A673 (cell line): ENCODE measurements at regions not wholly inside any gene's neighbourhood (a gene's known extent, or its start where the extent isn't known, plus 50 kb on each side); places are given as distances from the start of the nearest gene placed in this dataset.

Experiments used
- BruUV-seq: library from RNA; stranded (reverse); fragments of 400-500 nt; replicated peaks from 2 replicates; lab custom pipeline; 2021; lab: Mats Ljungman, UMichigan
- CTCF ChIA-PET: fragments of 300-600 bp; sonication (Branson Sonifier 250); formaldehyde crosslinking; loops from one replicate; lab custom pipeline; 2022; ENCODE audit warnings: antibody characterized with exemption; lab: Charles Lee
- POLR2A ChIA-PET: fragments of 300-600 bp; sonication (Branson Sonifier 250); formaldehyde crosslinking; loops from one replicate; lab custom pipeline; 2022; ENCODE audit warnings: antibody characterized with exemption; ENCODE audit not compliant: low non-redundant PET; lab: Charles Lee
- DNase-seq: peaks from one replicate; pipeline ENCODE4 v3.0.0-alpha.2; 2015; ENCODE audit warnings: low spot score
- H3K27ac ChIP-seq: fragments of 200-600 bp; sonication (generic); 2 replicates; pipeline ENCODE4 v1.5.1; 2016; ENCODE audit warnings: mixed run types, low read depth, mild to moderate bottlenecking, mixed read lengths, antibody characterized with exemption, low read length; ENCODE audit not compliant: poor library complexity, severe bottlenecking
- H3K27me3 ChIP-seq: fragments of 200-600 bp; sonication (generic); replicated peaks from 2 replicates; pipeline ENCODE4 v1.6.1; 2017; ENCODE audit warnings: mixed run types, low read depth, mild to moderate bottlenecking, mixed read lengths, antibody characterized with exemption, low read length; ENCODE audit not compliant: insufficient read depth, poor library complexity
- H3K36me3 ChIP-seq: fragments of 200-600 bp; sonication (generic); 2 replicates; pipeline ENCODE4 v1.6.1; 2016; ENCODE audit warnings: mixed run types, mild to moderate bottlenecking, mixed read lengths, antibody characterized with exemption, low read length; ENCODE audit not compliant: insufficient read depth, poor library complexity, severe bottlenecking
- H3K4me1 ChIP-seq: fragments of 200-600 bp; sonication (generic); 2 replicates; pipeline ENCODE4 v1.6.1; 2017; ENCODE audit warnings: mixed run types, mild to moderate bottlenecking, mixed read lengths, antibody characterized with exemption, low read length; ENCODE audit not compliant: insufficient read depth, poor library complexity, severe bottlenecking
- H3K4me3 ChIP-seq: fragments of 200-600 bp; sonication (generic); 2 replicates; pipeline ENCODE4 v1.5.1; 2016; ENCODE audit warnings: low read depth, mixed run types, mild to moderate bottlenecking, mixed read lengths, low read length; ENCODE audit not compliant: poor library complexity, severe bottlenecking
- H3K9me3 ChIP-seq: fragments of 200-600 bp; sonication (generic); 2 replicates; pipeline ENCODE4 v1.6.1; 2016; ENCODE audit warnings: mixed run types, low read depth, mild to moderate bottlenecking, mixed read lengths, antibody characterized with exemption, low read length; ENCODE audit not compliant: poor library complexity, severe bottlenecking
- EZH2 ChIP-seq: fragments of 200-600 bp; sonication (generic); IDR thresholded peaks from 2 replicates; pipeline ENCODE4 v1.6.1; 2017; ENCODE audit warnings: borderline replicate concordance, low read depth, mild to moderate bottlenecking, mixed read lengths, antibody characterized with exemption, low read length; ENCODE audit not compliant: poor library complexity, severe bottlenecking
- intact Hi-C: fragments of 100-400 bp; cut with micrococcal nuclease; formaldehyde crosslinking; loops from one replicate; pipeline ENCODE4 v1.10.0; 2022; ENCODE audit not compliant: unreplicated experiment
- TF ChIP-seq, protein P1 (sequence below): fragments of 300-800, 200-600 bp; sonication (generic); conservative IDR thresholded peaks from 2 replicates; pipeline ENCODE4 v1.5.1; 2017; ENCODE audit warnings: low read depth, mild to moderate bottlenecking, antibody characterized with exemption, low read length, moderate library complexity, mixed read lengths

DNA sequence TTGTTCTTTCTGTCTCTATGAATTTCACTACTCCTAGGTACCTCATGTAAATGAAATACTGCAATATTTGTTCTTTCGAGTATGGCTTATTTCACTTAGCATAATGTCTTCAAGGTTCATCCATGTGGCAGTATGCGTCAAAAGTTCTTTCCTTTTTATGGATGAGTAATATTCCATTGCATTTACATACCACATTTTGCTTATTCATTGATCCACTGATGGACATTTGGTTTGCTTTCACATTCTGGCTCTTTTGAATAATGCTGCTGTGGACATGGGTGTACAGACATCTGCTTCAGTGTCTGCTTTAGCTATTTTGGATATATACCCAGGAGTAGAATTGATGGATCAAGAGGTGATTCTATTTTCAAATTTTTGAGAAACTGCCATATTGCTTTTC lies 144.2 kb upstream of the PAPPA start:
- no peak for DNase-seq
- H3K9me3 ChIP-seq: no peaks in the 10 kb centered on the region
- no peaks in the 10 kb centered on the region for H3K4me1 ChIP-seq
- H3K4me3 ChIP-seq: no peak overlapping the region
- intact Hi-C loops: no loop called here
- ChIA-PET POLR2A (no interaction called here), CTCF (no interaction called here)
- H3K27me3 ChIP-seq: no peaks in the 10 kb centered on the region
- H3K27ac ChIP-seq: no peak overlapping the region
- H3K36me3 ChIP-seq: no peaks in the 10 kb centered on the region
- no TSS peak for BruUV-seq
- TF ChIP-seq EZH2: no peak
- TF ChIP-seq, protein P1, sequence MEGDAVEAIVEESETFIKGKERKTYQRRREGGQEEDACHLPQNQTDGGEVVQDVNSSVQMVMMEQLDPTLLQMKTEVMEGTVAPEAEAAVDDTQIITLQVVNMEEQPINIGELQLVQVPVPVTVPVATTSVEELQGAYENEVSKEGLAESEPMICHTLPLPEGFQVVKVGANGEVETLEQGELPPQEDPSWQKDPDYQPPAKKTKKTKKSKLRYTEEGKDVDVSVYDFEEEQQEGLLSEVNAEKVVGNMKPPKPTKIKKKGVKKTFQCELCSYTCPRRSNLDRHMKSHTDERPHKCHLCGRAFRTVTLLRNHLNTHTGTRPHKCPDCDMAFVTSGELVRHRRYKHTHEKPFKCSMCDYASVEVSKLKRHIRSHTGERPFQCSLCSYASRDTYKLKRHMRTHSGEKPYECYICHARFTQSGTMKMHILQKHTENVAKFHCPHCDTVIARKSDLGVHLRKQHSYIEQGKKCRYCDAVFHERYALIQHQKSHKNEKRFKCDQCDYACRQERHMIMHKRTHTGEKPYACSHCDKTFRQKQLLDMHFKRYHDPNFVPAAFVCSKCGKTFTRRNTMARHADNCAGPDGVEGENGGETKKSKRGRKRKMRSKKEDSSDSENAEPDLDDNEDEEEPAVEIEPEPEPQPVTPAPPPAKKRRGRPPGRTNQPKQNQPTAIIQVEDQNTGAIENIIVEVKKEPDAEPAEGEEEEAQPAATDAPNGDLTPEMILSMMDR: no peak

DNA sequence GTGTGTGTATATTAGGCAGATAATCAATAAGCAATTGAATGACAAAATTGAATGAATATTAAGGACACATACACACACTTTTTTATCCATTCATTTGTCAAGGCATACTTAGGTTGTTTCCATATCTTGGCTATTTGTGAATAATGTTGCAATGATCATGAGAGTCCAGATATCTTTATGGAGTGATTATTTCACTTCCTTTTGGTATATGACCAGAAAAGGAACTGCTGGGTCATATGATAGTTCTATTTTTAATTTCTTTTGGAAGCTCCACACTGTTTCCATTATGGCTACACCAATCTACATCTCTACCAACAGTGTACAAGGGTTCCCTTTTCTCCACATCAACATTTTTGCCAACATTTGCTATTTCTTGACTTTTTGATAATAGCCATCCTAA lies 137.7 kb upstream of the PAPPA start:
- H3K36me3 ChIP-seq: no peaks in the 10 kb centered on the region
- TF ChIP-seq, protein P1: no peak
- TF ChIP-seq EZH2: no peak
- intact Hi-C loops: no loop called here
- H3K4me1 ChIP-seq: peaks cover 10% of the 10 kb centered on the region
- no peak overlapping the region for H3K27ac ChIP-seq
- no TSS peak for BruUV-seq
- CTCF ChIA-PET: no interaction called here
- H3K4me3 ChIP-seq: no peak overlapping the region
- no peak for DNase-seq
- POLR2A ChIA-PET: no interaction called here
- no peaks in the 10 kb centered on the region for H3K27me3 ChIP-seq
- no peaks in the 10 kb centered on the region for H3K9me3 ChIP-seq

- no peak for TF ChIP-seq EZH2
- H3K27ac ChIP-seq: no peak overlapping the region
- no peak for DNase-seq
- ChIA-PET POLR2A (no interaction called here), CTCF (no interaction called here)
- intact Hi-C loops: no loop called here
- no peaks in the 10 kb centered on the region for H3K9me3 ChIP-seq
- H3K27me3 ChIP-seq: no peaks in the 10 kb centered on the region
- H3K4me3 ChIP-seq: no peak overlapping the region
- no TSS peak for BruUV-seq
- H3K4me1 ChIP-seq: peaks cover 10% of the 10 kb centered on the region
- H3K36me3 ChIP-seq: no peaks in the 10 kb centered on the region
These were observed 133.4 kb upstream of the PAPPA start for GRCh38 chr9:116020146-116020545.

GRCh38 chr9:116020801-116021200 lies 132.8 kb upstream of the PAPPA start:
- no TSS peak for BruUV-seq
- no peak overlapping the region for H3K27ac ChIP-seq
- CTCF ChIA-PET: no interaction called here
- H3K27me3 ChIP-seq: no peaks in the 10 kb centered on the region
- no peak for DNase-seq
- POLR2A ChIA-PET: no interaction called here
- H3K4me3 ChIP-seq: no peak overlapping the region
- no peak for TF ChIP-seq EZH2
- TF ChIP-seq, protein P1: no peak
- no peaks in the 10 kb centered on the region for H3K9me3 ChIP-seq
- H3K4me1 ChIP-seq: peaks cover 10% of the 10 kb centered on the region
- intact Hi-C loops: no loop called here
- H3K36me3 ChIP-seq: no peaks in the 10 kb centered on the region
